Lung (tissue), 11 donors: ENCODE measurements at regions not wholly inside any gene's neighbourhood (a gene's known extent, or its start where the extent isn't known, plus 50 kb on each side); places are given as distances from the start of the nearest gene placed in this dataset.

ENCODE experiments used
- ATAC-seq: fragments of 200-7000 bp; cut with Tn5 transposase; one replicate; pipeline ENCODE4 v1.9.1; 2020; ENCODE audit warnings: moderate number of reproducible peaks; ENCODE audit not compliant: insufficient read depth, low FRiP score
- DNase-seq, 3 donors: peaks; one replicate each; pipeline ENCODE4 v3.0.0-alpha.2; 2013 to 2017
- H3K27ac ChIP-seq, 2 donors: one replicate each; pipeline ENCODE4 v1.5.1; 2013; ENCODE audit warnings: mild to moderate bottlenecking in 2 of 2, moderate library complexity in 2 of 2, control low read depth in 1 of 2, inconsistent platforms in 1 of 2, low read depth in 1 of 2, low read length in 1 of 2
- H3K27me3 ChIP-seq, 3 donors: one replicate each; pipeline ENCODE4 v1.5.1; 2013; ENCODE audit warnings: low read length in 2 of 3; ENCODE audit not compliant: control insufficient read depth in 3 of 3, insufficient read depth in 3 of 3
- H3K36me3 ChIP-seq, 4 donors: one replicate each; pipeline ENCODE4 v1.5.1; 2013; ENCODE audit warnings: low read length in 4 of 4, mild to moderate bottlenecking in 1 of 4, moderate library complexity in 1 of 4; ENCODE audit not compliant: control insufficient read depth in 4 of 4, insufficient read depth in 4 of 4
- H3K4me1 ChIP-seq, 5 donors: one replicate each; pipeline ENCODE4 v1.5.1; 2013; ENCODE audit warnings: low read length in 5 of 5, mild to moderate bottlenecking in 2 of 5, moderate library complexity in 1 of 5; ENCODE audit not compliant: control insufficient read depth in 5 of 5, insufficient read depth in 5 of 5
- H3K4me3 ChIP-seq: one replicate; pipeline ENCODE4 v1.5.1; 2013; ENCODE audit warnings: mild to moderate bottlenecking, control low read depth, moderate library complexity
- H3K9ac ChIP-seq, 2 donors: one replicate each; pipeline ENCODE4 v1.5.1; 2013; ENCODE audit warnings: low read length in 2 of 2, control low read depth in 1 of 2; ENCODE audit not compliant: insufficient read depth in 1 of 2
- H3K9me3 ChIP-seq, 4 donors: one replicate each; pipeline ENCODE4 v1.5.1; 2013; ENCODE audit warnings: low read length in 3 of 4, mild to moderate bottlenecking in 1 of 4, moderate library complexity in 1 of 4; ENCODE audit not compliant: control insufficient read depth in 4 of 4, insufficient read depth in 3 of 4
- WGBS, 2 donors: extraction: QIAGEN DNeasy Blood & Tissue Kit; methylation state at CpG; one replicate each; pipeline ENCODE4 v1.1.7; 2013; 5-methylcytosine and 5-hydroxymethylcytosine counted together
- TF ChIP-seq, protein P1 (sequence below): IDR thresholded peaks from 2 replicates; pipeline ENCODE4 v1.5.1; 2012; ENCODE audit warnings: mild to moderate bottlenecking; ENCODE audit errors: control extremely low read depth, extremely low read depth
- donor health status: control.
- donor health status: control.
- donor health status: Bipolar disorder and iron deficiency.
- donor health status: healthy.
- donor health status: DM: yes; HTN: yes; CAD: no.

GRCh38 chrX:10379878-10380277 lies 223.1 kb downstream of the CLCN4 start:
- no peak for ATAC-seq
- DNase-seq, result peak in 1 of 3 donors; percentile 26
- Histone ChIP-seq H3K36me3 (no peaks in the 10 kb centered on the region), H3K9me3 (peaks cover 0 to 12% (median 5%) of the 10 kb centered on the region in 4 donors), H3K4me1 (no peaks in the 10 kb centered on the region), H3K27me3 (peaks cover 0 to 7% (median 3%) of the 10 kb centered on the region in 3 donors), H3K9ac (no peak overlapping the region), H3K4me3 (no peak overlapping the region), H3K27ac (no peak overlapping the region)
- TF ChIP-seq, protein P1, sequence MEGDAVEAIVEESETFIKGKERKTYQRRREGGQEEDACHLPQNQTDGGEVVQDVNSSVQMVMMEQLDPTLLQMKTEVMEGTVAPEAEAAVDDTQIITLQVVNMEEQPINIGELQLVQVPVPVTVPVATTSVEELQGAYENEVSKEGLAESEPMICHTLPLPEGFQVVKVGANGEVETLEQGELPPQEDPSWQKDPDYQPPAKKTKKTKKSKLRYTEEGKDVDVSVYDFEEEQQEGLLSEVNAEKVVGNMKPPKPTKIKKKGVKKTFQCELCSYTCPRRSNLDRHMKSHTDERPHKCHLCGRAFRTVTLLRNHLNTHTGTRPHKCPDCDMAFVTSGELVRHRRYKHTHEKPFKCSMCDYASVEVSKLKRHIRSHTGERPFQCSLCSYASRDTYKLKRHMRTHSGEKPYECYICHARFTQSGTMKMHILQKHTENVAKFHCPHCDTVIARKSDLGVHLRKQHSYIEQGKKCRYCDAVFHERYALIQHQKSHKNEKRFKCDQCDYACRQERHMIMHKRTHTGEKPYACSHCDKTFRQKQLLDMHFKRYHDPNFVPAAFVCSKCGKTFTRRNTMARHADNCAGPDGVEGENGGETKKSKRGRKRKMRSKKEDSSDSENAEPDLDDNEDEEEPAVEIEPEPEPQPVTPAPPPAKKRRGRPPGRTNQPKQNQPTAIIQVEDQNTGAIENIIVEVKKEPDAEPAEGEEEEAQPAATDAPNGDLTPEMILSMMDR, result no peak
- WGBS, 2 donors, result 21 to 31% methylated on average over 3 of the region's 3 CpGs

GRCh38 chrX:10380300-10380699 lies 223.5 kb downstream of the CLCN4 start:
- no peak overlapping the region for H3K9ac ChIP-seq
- no peak overlapping the region for H3K4me3 ChIP-seq
- H3K4me1 ChIP-seq, result no peaks in the 10 kb centered on the region
- ATAC-seq, result no peak
- peaks cover 0 to 12% (median 5%) of the 10 kb centered on the region in 4 donors for H3K9me3 ChIP-seq
- no peak overlapping the region for H3K27ac ChIP-seq
- TF ChIP-seq, protein P1, result no peak
- no peak for DNase-seq
- no peaks in the 10 kb centered on the region for H3K36me3 ChIP-seq
- 62 to 85% methylated on average over 2 of the region's 2 CpGs for WGBS, 2 donors
- H3K27me3 ChIP-seq, result peaks cover 0 to 7% (median 3%) of the 10 kb centered on the region in 3 donors

GRCh38 chrX:10381193-10381592 lies 224.4 kb downstream of the CLCN4 start:
- TF ChIP-seq, protein P1, result no peak
- H3K4me1 ChIP-seq, result no peaks in the 10 kb centered on the region
- ATAC-seq (no peak), DNase-seq (peak in 1 of 3 donors; percentile 29)
- H3K27me3 ChIP-seq, result peaks cover 0 to 7% (median 3%) of the 10 kb centered on the region in 3 donors
- H3K9me3 ChIP-seq, result peaks cover 0 to 11% (median 4%) of the 10 kb centered on the region in 4 donors
- H3K9ac ChIP-seq, result no peak overlapping the region
- no peaks in the 10 kb centered on the region for H3K36me3 ChIP-seq
- 43 to 81% methylated on average over 1 of the region's 1 CpG for WGBS, 2 donors
- H3K4me3 ChIP-seq, result no peak overlapping the region
- no peak overlapping the region for H3K27ac ChIP-seq

DNA sequence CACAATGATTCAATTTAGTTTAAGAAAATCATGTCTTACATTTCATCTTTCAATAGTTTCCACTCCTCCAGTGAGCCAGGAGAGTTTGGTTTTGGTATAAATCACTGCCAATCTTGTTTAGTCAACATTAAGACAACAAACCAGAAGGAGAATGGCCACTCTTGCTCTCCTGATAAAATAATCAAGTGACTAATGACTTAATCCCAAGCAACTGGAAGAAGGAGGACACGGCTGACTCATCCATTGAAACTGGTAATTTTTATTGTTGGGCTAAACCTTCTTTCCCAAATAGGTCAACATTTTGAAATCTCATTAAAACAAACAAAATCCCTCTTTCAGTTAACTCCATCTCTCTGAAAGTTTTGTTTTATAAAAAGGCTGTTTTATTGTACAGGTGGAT lies 230.2 kb downstream of the CLCN4 start:
- WGBS, 2 donors, result 65 to 76% methylated on average over 1 of the region's 1 CpG
- TF ChIP-seq, protein P1, result no peak
- Histone ChIP-seq H3K9me3 (peaks cover 0 to 1% (median 0%) of the 10 kb centered on the region in 4 donors), H3K4me3 (no peak overlapping the region), H3K4me1 (no peaks in the 10 kb centered on the region), H3K27me3 (peaks cover 3 to 10% (median 7%) of the 10 kb centered on the region in 3 donors), H3K27ac (no peak overlapping the region), H3K36me3 (no peaks in the 10 kb centered on the region), H3K9ac (no peak overlapping the region)
- ATAC-seq (no peak), DNase-seq (no peak)
